Glutamatergic neuron (in vitro differentiated cells): ENCODE measurements at regions not wholly inside any gene's neighbourhood (a gene's known extent, or its start where the extent isn't known, plus 50 kb on each side); places are given as distances from the start of the nearest gene placed in this dataset.
A peak's percentile ranks its signal among the peaks of the same experiment; 100 is the strongest.

Source experiments
- DNase-seq: peaks from one replicate; pipeline ENCODE4 v3.0.0; 2022
- H3K27ac Mint-ChIP-seq: one replicate; pipeline ENCODE4 v1.8.0; 2020; ENCODE audit warnings: mild to moderate bottlenecking, mixed read lengths, inconsistent platforms; ENCODE audit not compliant: unreplicated experiment
- H3K27me3 Mint-ChIP-seq: one replicate; pipeline ENCODE4 v1.8.0; 2020; ENCODE audit warnings: mild to moderate bottlenecking, moderate library complexity, mixed read lengths, inconsistent platforms; ENCODE audit not compliant: unreplicated experiment
- H3K36me3 Mint-ChIP-seq: one replicate; pipeline ENCODE4 v1.8.0; 2020; ENCODE audit warnings: mild to moderate bottlenecking, mixed read lengths, inconsistent platforms; ENCODE audit not compliant: unreplicated experiment
- H3K4me1 Mint-ChIP-seq: one replicate; pipeline ENCODE4 v1.8.0; 2020; ENCODE audit warnings: mild to moderate bottlenecking, low read depth, mixed read lengths, inconsistent platforms; ENCODE audit not compliant: unreplicated experiment
- H3K4me3 Mint-ChIP-seq: one replicate; pipeline ENCODE4 v1.8.0; 2020; ENCODE audit warnings: mild to moderate bottlenecking, mixed read lengths, inconsistent platforms; ENCODE audit not compliant: unreplicated experiment
- H3K9me3 Mint-ChIP-seq: one replicate; pipeline ENCODE4 v1.8.0; 2020; ENCODE audit warnings: mild to moderate bottlenecking, moderate library complexity, mixed read lengths, inconsistent platforms; ENCODE audit not compliant: unreplicated experiment
- TF ChIP-seq, protein P1 (sequence below): fragments of 200-600 bp; sonication (generic); IDR thresholded peaks from one replicate; pipeline ENCODE4 v1.5.0; 2021; ENCODE audit not compliant: partially characterized antibody, unreplicated experiment

- Mint-ChIP-seq H3K36me3 (peaks cover 12% of the 10 kb centered on the region), H3K4me1 (peaks cover 2% of the 10 kb centered on the region), H3K27ac (no peak overlapping the region), H3K27me3 (peaks cover 2% of the 10 kb centered on the region), H3K4me3 (no peak overlapping the region), H3K9me3 (peaks cover 10% of the 10 kb centered on the region)
- TF ChIP-seq, protein P1, sequence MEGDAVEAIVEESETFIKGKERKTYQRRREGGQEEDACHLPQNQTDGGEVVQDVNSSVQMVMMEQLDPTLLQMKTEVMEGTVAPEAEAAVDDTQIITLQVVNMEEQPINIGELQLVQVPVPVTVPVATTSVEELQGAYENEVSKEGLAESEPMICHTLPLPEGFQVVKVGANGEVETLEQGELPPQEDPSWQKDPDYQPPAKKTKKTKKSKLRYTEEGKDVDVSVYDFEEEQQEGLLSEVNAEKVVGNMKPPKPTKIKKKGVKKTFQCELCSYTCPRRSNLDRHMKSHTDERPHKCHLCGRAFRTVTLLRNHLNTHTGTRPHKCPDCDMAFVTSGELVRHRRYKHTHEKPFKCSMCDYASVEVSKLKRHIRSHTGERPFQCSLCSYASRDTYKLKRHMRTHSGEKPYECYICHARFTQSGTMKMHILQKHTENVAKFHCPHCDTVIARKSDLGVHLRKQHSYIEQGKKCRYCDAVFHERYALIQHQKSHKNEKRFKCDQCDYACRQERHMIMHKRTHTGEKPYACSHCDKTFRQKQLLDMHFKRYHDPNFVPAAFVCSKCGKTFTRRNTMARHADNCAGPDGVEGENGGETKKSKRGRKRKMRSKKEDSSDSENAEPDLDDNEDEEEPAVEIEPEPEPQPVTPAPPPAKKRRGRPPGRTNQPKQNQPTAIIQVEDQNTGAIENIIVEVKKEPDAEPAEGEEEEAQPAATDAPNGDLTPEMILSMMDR: no peak
- peak; percentile 10 for DNase-seq
Observed at GRCh38 chr14:101506211-101506925, 54.9 kb upstream of the DIO3 start.

- no peak overlapping the region for H3K27ac Mint-ChIP-seq
- peaks cover 2% of the 10 kb centered on the region for H3K27me3 Mint-ChIP-seq
- DNase-seq: peak; percentile 16
- H3K4me3 Mint-ChIP-seq: no peak overlapping the region
- H3K4me1 Mint-ChIP-seq: peaks cover 2% of the 10 kb centered on the region
- H3K9me3 Mint-ChIP-seq: peaks cover 10% of the 10 kb centered on the region
- TF ChIP-seq, protein P1: no peak
- peaks cover 12% of the 10 kb centered on the region for H3K36me3 Mint-ChIP-seq
Observed at GRCh38 chr14:101506926-101507835, 54.1 kb upstream of the DIO3 start.

DNA sequence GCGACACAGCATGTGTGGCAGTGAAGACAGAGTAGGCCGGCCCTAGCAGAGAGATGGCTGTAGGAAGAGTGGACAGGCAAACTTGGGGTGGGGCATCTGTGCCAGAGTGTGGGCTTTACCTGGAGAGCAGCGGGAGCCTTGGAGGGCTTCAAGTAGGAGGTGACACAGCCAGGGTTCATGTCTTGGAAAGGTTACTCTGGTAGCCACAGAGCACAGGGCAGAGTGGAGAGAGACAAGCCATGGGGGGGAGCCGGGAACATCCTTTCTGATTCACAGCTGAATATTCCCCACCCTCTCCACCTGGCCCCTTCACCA, 53.5 kb upstream of the DIO3 start:
- Mint-ChIP-seq H3K27ac (no peak overlapping the region), H3K27me3 (peaks cover 2% of the 10 kb centered on the region), H3K4me3 (no peak overlapping the region), H3K36me3 (peaks cover 12% of the 10 kb centered on the region), H3K9me3 (peaks cover 10% of the 10 kb centered on the region), H3K4me1 (peaks cover 2% of the 10 kb centered on the region)
- TF ChIP-seq, protein P1: no peak
- no peak for DNase-seq

GRCh38 chr14:101508196-101508947, 52.9 kb upstream of the DIO3 start:
- H3K27me3 Mint-ChIP-seq: peaks cover 3% of the 10 kb centered on the region
- H3K4me3 Mint-ChIP-seq: no peak overlapping the region
- H3K36me3 Mint-ChIP-seq: peaks cover 12% of the 10 kb centered on the region
- DNase-seq: peak; percentile 4
- H3K4me1 Mint-ChIP-seq: peaks cover 2% of the 10 kb centered on the region
- TF ChIP-seq, protein P1: no peak
- H3K9me3 Mint-ChIP-seq: peaks cover 10% of the 10 kb centered on the region
- H3K27ac Mint-ChIP-seq: no peak overlapping the region
